A673 (cell line): ENCODE measurements at regions not wholly inside any gene's neighbourhood (a gene's known extent, or its start where the extent isn't known, plus 50 kb on each side); places are given as distances from the start of the nearest gene placed in this dataset.

ENCODE experiments used
- BruUV-seq: library from RNA; stranded (reverse); fragments of 400-500 nt; replicated peaks from 2 replicates; lab custom pipeline; 2021; lab: Mats Ljungman, UMichigan
- CTCF ChIA-PET: fragments of 300-600 bp; sonication (Branson Sonifier 250); formaldehyde crosslinking; loops from one replicate; lab custom pipeline; 2022; ENCODE audit warnings: antibody characterized with exemption; lab: Charles Lee
- POLR2A ChIA-PET: fragments of 300-600 bp; sonication (Branson Sonifier 250); formaldehyde crosslinking; loops from one replicate; lab custom pipeline; 2022; ENCODE audit warnings: antibody characterized with exemption; ENCODE audit not compliant: low non-redundant PET; lab: Charles Lee
- DNase-seq: peaks from one replicate; pipeline ENCODE4 v3.0.0-alpha.2; 2015; ENCODE audit warnings: low spot score
- H3K27ac ChIP-seq: fragments of 200-600 bp; sonication (generic); 2 replicates; pipeline ENCODE4 v1.5.1; 2016; ENCODE audit warnings: mixed run types, low read depth, mild to moderate bottlenecking, mixed read lengths, antibody characterized with exemption, low read length; ENCODE audit not compliant: poor library complexity, severe bottlenecking
- H3K27me3 ChIP-seq: fragments of 200-600 bp; sonication (generic); replicated peaks from 2 replicates; pipeline ENCODE4 v1.6.1; 2017; ENCODE audit warnings: mixed run types, low read depth, mild to moderate bottlenecking, mixed read lengths, antibody characterized with exemption, low read length; ENCODE audit not compliant: insufficient read depth, poor library complexity
- H3K36me3 ChIP-seq: fragments of 200-600 bp; sonication (generic); 2 replicates; pipeline ENCODE4 v1.6.1; 2016; ENCODE audit warnings: mixed run types, mild to moderate bottlenecking, mixed read lengths, antibody characterized with exemption, low read length; ENCODE audit not compliant: insufficient read depth, poor library complexity, severe bottlenecking
- H3K4me1 ChIP-seq: fragments of 200-600 bp; sonication (generic); 2 replicates; pipeline ENCODE4 v1.6.1; 2017; ENCODE audit warnings: mixed run types, mild to moderate bottlenecking, mixed read lengths, antibody characterized with exemption, low read length; ENCODE audit not compliant: insufficient read depth, poor library complexity, severe bottlenecking
- H3K4me3 ChIP-seq: fragments of 200-600 bp; sonication (generic); 2 replicates; pipeline ENCODE4 v1.5.1; 2016; ENCODE audit warnings: low read depth, mixed run types, mild to moderate bottlenecking, mixed read lengths, low read length; ENCODE audit not compliant: poor library complexity, severe bottlenecking
- H3K9me3 ChIP-seq: fragments of 200-600 bp; sonication (generic); 2 replicates; pipeline ENCODE4 v1.6.1; 2016; ENCODE audit warnings: mixed run types, low read depth, mild to moderate bottlenecking, mixed read lengths, antibody characterized with exemption, low read length; ENCODE audit not compliant: poor library complexity, severe bottlenecking
- CTCF ChIP-seq: fragments of 300-800, 200-600 bp; sonication (generic); conservative IDR thresholded peaks from 2 replicates; pipeline ENCODE4 v1.5.1; 2017; ENCODE audit warnings: low read depth, mild to moderate bottlenecking, antibody characterized with exemption, low read length, moderate library complexity, mixed read lengths
- EZH2 ChIP-seq: fragments of 200-600 bp; sonication (generic); IDR thresholded peaks from 2 replicates; pipeline ENCODE4 v1.6.1; 2017; ENCODE audit warnings: borderline replicate concordance, low read depth, mild to moderate bottlenecking, mixed read lengths, antibody characterized with exemption, low read length; ENCODE audit not compliant: poor library complexity, severe bottlenecking
- intact Hi-C: fragments of 100-400 bp; cut with micrococcal nuclease; formaldehyde crosslinking; loops from one replicate; pipeline ENCODE4 v1.10.0; 2022; ENCODE audit not compliant: unreplicated experiment

GRCh38 chr6:134457941-134458340 is 140.0 kb upstream of the SGK1 start:
- Histone ChIP-seq H3K27me3 (no peaks in the 10 kb centered on the region), H3K27ac (no peak overlapping the region), H3K4me3 (no peak overlapping the region), H3K4me1 (no peaks in the 10 kb centered on the region), H3K36me3 (no peaks in the 10 kb centered on the region), H3K9me3 (no peaks in the 10 kb centered on the region)
- TF ChIP-seq CTCF = no peak
- no peak for TF ChIP-seq EZH2
- ChIA-PET POLR2A (no interaction called here), CTCF (no interaction called here)
- intact Hi-C loops = no loop called here
- no TSS peak for BruUV-seq
- DNase-seq = no peak

GRCh38 chr6:134456226-134456625 is 138.3 kb upstream of the SGK1 start:
- Histone ChIP-seq H3K36me3 (no peaks in the 10 kb centered on the region), H3K27me3 (no peaks in the 10 kb centered on the region), H3K4me3 (no peak overlapping the region), H3K4me1 (no peaks in the 10 kb centered on the region), H3K9me3 (no peaks in the 10 kb centered on the region), H3K27ac (no peak overlapping the region)
- no peak for DNase-seq
- ChIA-PET CTCF (no interaction called here), POLR2A (no interaction called here)
- intact Hi-C loops = no loop called here
- TF ChIP-seq CTCF = no peak
- TF ChIP-seq EZH2 = no peak
- no TSS peak for BruUV-seq

- no peak for DNase-seq
- TF ChIP-seq CTCF (no peak), EZH2 (no peak)
- Histone ChIP-seq H3K27ac (no peak overlapping the region), H3K4me3 (no peak overlapping the region), H3K4me1 (no peaks in the 10 kb centered on the region), H3K9me3 (no peaks in the 10 kb centered on the region), H3K36me3 (no peaks in the 10 kb centered on the region), H3K27me3 (no peaks in the 10 kb centered on the region)
- intact Hi-C loops = no loop called here
- CTCF ChIA-PET = no interaction called here
- BruUV-seq = no TSS peak
- POLR2A ChIA-PET = no interaction called here
These were observed 137.4 kb upstream of the SGK1 start for GRCh38 chr6:134455319-134455718.
